Ureter (tissue), 1 donor: ENCODE measurements at regions not wholly inside any gene's neighbourhood (a gene's known extent, or its start where the extent isn't known, plus 50 kb on each side); places are given as distances from the start of the nearest gene placed in this dataset.
"Not testable (repeated sequence)": the region's sequence is repeated elsewhere in the genome, so short reads cannot be mapped to it uniquely, and the experiment has no call there.

Experiments
- DNase-seq: peaks from one replicate; pipeline ENCODE4 v3.0.0-alpha.2; 2020; ENCODE audit warnings: low spot score
- donor health status: DM: yes; HTN: yes; CAD: no.

DNA sequence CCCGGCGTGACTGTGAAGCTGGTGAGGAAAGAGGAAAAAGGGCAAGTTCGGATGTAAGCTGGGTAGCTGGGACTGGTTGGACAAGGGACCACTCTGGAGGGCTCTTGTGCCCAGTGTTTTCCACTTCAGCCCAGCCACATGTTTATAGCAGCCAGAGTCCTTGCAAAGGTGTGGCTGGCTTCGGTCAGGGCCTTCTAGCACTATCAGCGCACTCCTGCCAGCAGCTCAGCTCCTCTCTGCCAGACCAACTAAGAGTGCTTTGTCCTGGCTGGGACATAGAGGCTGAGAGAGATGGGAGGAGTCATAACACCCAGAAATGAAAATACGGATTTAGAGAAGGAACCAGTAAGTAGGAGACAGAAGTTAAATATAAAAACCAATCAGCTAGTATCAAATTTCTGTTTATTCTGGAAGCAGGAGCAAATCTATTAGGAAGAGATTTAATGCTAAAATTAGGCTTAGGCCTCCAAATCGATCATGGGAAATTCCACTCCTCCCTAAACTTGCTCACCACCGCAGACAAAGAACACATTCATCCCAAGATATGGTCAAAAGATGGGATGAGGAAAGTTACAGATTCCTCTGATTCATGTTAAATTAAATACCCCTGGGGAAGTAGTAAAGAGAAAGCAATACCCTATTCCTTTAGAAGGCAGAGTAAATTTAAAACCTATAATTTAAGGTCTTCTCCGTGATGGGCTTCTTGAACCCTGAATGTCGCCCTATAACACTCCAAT is 135.0 kb downstream of the RALA start:
- no peak for DNase-seq

GRCh38 chr7:39761449-39761848 is 138.1 kb downstream of the RALA start:
- DNase-seq = no peak

DNA sequence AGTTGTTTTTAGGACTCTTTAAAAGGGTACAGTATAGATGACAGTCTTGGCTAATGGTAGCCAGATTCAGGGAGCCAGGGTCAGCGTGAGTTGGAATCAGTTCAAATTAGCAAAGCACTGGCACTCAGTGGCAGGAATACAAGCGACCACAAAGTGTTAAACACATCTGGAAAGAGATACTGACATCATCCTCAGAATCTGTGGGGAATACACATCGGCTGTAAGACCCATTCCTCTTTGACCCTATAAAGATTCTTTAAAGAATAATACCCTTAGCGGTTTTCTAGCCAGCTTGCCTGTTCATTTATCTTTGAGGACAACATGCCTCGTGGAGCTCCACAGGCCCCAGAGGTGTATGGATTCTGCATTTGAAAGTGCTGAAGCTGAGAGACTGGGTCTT is 139.1 kb downstream of the RALA start:
- not testable (repeated sequence) for DNase-seq

DNA sequence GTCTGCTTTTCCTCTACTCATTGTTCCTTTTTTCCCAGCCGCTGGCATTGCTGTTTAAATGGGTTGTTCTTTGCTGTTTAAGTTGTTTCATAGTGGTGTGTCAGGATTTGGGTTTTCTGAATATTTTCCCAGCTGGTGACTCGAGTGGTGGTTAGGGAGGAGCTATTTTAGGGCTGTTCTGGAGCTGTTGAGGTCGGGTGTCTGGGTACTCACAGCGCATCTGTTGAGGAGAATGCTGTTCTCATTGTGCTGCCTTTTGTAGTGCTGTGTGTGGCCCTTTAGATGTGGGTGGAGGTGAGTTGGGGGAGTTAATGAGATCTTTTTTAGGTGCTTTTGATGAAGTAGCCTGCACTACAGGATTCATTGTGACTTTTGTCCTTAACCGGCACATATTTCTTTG is 139.5 kb downstream of the RALA start:
- not testable (repeated sequence) for DNase-seq

GRCh38 chr7:39765833-39766232 is 142.5 kb downstream of the RALA start:
- DNase-seq = not testable (repeated sequence)

GRCh38 chr7:39768439-39768838 is 145.1 kb downstream of the RALA start:
- not testable (repeated sequence) for DNase-seq

DNA sequence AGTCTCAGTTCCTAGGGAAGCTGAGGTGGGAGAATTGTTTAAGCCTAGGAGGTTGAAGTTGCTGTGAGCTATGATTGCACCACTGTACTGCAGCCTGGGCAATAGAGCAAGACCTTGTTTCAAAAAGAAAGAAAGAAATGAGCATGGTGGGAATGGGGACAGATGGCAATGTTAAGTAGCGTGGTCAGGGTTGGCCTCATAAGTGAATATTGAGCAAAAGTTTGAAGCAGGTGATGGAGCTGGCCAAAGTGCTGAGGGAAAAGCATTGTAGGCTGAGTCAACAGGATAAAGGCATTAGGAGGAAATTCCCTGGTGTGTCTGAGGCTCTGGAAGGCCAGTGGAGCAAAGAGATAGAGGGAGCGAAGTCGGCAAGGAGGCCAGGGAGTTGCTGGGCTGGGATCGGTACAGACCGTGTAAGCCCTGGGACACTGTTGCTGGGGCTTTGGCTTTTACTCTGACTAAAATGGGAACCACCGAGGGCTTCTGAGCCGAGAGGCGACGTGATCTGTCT is 151.0 kb downstream of the RALA start:
- DNase-seq = not testable (repeated sequence)

- DNase-seq = not testable (repeated sequence)
These were observed 158.2 kb downstream of the RALA start for GRCh38 chr7:39781557-39781956.

DNA sequence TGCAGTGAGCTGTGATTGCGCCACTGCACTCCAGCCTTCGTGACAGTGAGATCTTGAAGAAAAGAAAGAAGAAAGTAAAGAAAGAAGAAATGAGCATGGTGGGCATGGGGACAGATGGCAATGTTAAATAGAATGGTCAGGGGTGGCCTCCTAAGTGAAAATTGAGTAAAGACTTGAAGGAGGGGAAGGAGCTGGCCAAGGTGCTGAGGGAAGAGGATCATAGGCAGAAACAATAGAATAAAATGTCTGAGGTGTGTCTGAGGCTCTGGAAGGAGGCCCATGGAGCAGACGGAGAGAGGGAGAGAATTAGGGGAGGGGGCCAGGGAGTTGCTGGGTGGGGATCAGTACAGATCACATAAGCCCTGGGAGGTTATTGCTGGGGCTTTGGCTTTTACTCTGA is 163.1 kb downstream of the RALA start:
- not testable (repeated sequence) for DNase-seq

- DNase-seq = not testable (repeated sequence)
These were observed 159.0 kb upstream of the CDK13 start for GRCh38 chr7:39791035-39791434.

- not testable (repeated sequence) for DNase-seq
These were observed 158.1 kb upstream of the CDK13 start for GRCh38 chr7:39791911-39792310.

DNA sequence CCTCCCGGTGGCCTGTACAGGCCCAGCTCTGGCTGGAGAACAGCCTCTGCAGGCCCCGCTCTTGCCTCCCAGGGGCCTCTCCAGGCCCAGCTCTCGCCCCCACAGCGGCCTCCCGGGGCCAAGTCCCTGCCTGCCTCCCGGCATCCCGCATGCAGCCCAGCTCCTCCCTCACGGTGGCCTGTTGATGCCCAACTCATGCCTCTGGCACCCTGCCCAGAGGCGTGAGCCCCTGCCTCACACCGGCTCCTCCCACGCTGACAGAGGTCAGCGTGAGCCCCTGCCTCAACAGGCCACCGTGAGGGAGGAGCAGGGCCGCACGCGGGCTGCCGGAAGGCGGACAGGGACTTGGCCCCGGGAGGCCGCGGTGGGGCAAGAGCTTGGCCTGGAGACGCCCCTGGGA is 157.0 kb upstream of the CDK13 start:
- DNase-seq = not testable (repeated sequence)

- not testable (repeated sequence) for DNase-seq
These were observed 156.2 kb upstream of the CDK13 start for GRCh38 chr7:39793851-39794250.

- DNase-seq = not testable (repeated sequence)
These were observed 153.1 kb upstream of the CDK13 start for GRCh38 chr7:39796947-39797346.

- not testable (repeated sequence) for DNase-seq
These were observed 152.0 kb upstream of the CDK13 start for GRCh38 chr7:39798077-39798476.

- DNase-seq = no peak
These were observed 141.1 kb upstream of the CDK13 start for GRCh38 chr7:39808796-39809481.

GRCh38 chr7:39810204-39810642 is 139.8 kb upstream of the CDK13 start:
- no peak for DNase-seq

DNA sequence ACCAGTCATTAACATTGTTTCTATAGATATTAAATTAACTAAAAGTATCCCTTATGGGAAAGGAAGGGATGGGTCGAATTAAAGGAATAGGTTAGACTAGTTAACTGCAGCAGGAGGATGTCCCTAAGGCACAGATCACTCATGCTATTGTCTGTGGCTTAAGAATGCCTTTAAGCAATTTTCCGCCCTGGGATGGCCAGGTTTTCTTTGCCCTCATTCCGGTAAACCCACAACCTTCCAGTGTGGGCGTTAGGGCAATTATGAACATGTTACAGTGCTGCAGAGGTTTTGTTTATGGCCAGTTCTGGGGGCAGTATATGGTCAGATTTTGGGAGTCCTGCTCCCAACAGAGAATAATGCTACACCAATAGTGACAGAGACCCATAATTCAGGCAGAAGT is 139.3 kb upstream of the CDK13 start:
- DNase-seq = no peak

- DNase-seq = no peak
These were observed 138.9 kb upstream of the CDK13 start for GRCh38 chr7:39811161-39811614.

DNA sequence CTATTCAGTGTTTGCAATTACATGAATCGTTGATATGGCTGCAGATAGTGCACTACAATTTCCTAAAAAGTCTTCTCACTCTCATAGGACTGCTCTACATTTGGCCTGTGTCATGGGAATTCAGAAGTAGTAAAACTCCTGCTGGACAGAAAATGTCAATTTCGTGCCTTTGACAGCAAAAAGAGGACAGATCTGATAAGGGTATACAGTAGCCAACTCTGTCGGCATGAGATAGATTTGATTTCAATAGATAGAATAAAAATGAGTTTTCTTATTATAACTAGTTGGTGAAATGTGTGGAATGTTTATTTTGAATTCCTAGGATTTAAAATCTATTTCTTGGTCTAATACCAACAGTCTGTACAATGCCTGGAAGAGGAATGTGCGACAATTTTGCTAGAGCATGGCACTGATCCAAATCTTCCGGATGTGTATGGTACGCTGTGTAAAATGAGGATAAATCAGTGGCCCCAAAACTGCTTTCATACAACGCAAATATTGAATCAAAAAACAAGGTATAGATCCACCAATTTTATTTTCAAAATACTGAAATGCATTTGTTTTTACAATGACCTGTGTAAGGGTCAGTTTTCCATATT is 133.5 kb upstream of the CDK13 start:
- no peak for DNase-seq

DNA sequence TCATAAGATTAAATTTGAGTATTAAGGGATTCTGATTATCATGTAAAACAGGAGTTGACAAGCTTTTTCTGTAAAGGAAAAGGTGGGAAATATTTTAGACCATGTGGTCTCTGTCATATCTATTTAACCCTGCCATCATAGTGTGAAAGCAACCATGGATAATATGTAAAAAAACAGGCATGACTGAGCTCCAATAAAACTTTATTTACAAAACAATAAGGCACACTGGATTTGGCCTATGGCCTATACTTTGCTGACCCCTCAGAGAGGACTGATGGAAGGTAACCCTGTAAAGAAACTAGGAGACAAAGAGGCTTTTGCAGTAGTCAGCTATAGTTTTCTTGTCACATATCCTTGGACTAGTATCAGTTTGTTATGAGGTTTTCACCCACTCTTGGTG is 130.5 kb upstream of the CDK13 start:
- no peak for DNase-seq

GRCh38 chr7:39824456-39825200 is 125.4 kb upstream of the CDK13 start:
- DNase-seq = no peak
